Vagina (tissue), 2 donors: ENCODE measurements at regions not wholly inside any gene's neighbourhood (a gene's known extent, or its start where the extent isn't known, plus 50 kb on each side); places are given as distances from the start of the nearest gene placed in this dataset.

Source experiments
- POLR2A ChIP-seq, 2 donors: fragments of 450-650 bp; IDR thresholded peaks; one replicate each; pipeline ENCODE4 v1.6.1; 2017; ENCODE audit warnings: antibody characterized with exemption in 2 of 2, mild to moderate bottlenecking in 2 of 2, moderate library complexity in 2 of 2
- TF ChIP-seq, protein P1 (sequence below), 3 experiments: fragments of 450-650 bp in 2 of 3; fragments of 200-600 bp in 1 of 3; sonication (generic) in 1 of 3; IDR thresholded peaks; one replicate each; pipeline ENCODE4 v1.5.1; 2017 to 2019; ENCODE audit warnings: antibody characterized with exemption in 3 of 3, mild to moderate bottlenecking in 2 of 3, moderate library complexity in 2 of 3

DNA sequence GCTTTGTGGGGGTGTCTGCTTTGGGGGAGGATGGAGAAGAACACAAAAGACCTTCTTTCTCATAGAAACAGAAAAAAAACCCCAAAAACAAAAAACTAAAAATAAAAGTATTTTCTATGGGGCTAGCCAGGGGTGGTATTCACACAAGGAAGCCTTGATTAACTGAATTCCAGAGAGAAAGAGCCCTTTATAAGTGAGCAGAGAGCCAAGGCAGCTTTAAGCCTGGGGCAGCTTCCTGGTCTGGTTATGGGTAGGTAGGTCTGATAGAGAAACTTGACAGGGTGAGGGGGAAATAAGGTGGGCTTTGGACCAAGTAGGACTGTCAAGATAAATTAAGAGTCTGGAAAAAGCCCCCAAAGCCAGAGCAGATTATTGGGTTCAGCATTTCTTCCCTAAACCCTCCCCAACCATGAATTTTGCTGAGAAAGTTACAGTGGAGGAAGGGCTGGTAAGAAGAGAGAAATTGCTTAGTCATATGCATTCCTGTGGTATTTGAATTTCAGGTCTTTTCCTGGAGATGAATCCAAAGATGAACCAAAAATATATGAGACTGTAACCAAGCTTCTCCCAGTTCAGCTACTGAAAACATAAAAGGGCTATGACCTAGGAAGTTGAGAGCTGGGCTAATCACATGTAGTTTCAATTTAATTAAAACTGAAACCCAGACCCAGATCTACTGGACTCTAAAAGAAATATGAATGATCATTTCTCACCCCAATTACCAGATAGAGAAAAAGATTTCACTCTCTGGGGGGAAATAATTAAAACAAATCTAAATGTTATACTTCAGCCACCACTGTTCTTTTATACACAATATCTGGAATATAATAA is 144.8 kb downstream of the TBC1D30 start:
- TF ChIP-seq, protein P1, sequence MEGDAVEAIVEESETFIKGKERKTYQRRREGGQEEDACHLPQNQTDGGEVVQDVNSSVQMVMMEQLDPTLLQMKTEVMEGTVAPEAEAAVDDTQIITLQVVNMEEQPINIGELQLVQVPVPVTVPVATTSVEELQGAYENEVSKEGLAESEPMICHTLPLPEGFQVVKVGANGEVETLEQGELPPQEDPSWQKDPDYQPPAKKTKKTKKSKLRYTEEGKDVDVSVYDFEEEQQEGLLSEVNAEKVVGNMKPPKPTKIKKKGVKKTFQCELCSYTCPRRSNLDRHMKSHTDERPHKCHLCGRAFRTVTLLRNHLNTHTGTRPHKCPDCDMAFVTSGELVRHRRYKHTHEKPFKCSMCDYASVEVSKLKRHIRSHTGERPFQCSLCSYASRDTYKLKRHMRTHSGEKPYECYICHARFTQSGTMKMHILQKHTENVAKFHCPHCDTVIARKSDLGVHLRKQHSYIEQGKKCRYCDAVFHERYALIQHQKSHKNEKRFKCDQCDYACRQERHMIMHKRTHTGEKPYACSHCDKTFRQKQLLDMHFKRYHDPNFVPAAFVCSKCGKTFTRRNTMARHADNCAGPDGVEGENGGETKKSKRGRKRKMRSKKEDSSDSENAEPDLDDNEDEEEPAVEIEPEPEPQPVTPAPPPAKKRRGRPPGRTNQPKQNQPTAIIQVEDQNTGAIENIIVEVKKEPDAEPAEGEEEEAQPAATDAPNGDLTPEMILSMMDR (IDR thresholded peaks at IDR 0.05), result no peak
- TF ChIP-seq POLR2A (IDR thresholded peaks at IDR 0.05), result no peak
